IPS-18a (cell line): ENCODE measurements at regions not wholly inside any gene's neighbourhood (a gene's known extent, or its start where the extent isn't known, plus 50 kb on each side); places are given as distances from the start of the nearest gene placed in this dataset.

Experiments used
- H3K27ac ChIP-seq: one replicate; pipeline ENCODE4 v1.5.1; 2013; ENCODE audit warnings: low read length
- H3K27me3 ChIP-seq: one replicate; pipeline ENCODE4 v1.6.1; 2013; ENCODE audit warnings: mild to moderate bottlenecking, low read length; ENCODE audit not compliant: control insufficient read depth, insufficient read depth
- H3K36me3 ChIP-seq: one replicate; pipeline ENCODE4 v1.6.1; 2013; ENCODE audit warnings: low read depth, low read length; ENCODE audit not compliant: control insufficient read depth
- H3K4me1 ChIP-seq: one replicate; pipeline ENCODE4 v1.6.1; 2013; ENCODE audit warnings: low read depth, low read length; ENCODE audit not compliant: control insufficient read depth
- H3K4me3 ChIP-seq: one replicate; pipeline ENCODE4 v1.5.1; 2013; ENCODE audit warnings: low read length
- H3K9ac ChIP-seq: one replicate; pipeline ENCODE4 v1.6.1; 2013; ENCODE audit warnings: mild to moderate bottlenecking, low read length, moderate library complexity
- H3K9me3 ChIP-seq: one replicate; pipeline ENCODE4 v1.6.1; 2013; ENCODE audit warnings: low read depth, low read length; ENCODE audit not compliant: control insufficient read depth

GRCh38 chr4:119781044-119781443, 152.4 kb upstream of the PDE5A start:
- H3K9ac ChIP-seq = no peak overlapping the region
- H3K27me3 ChIP-seq = no peaks in the 10 kb centered on the region
- H3K4me3 ChIP-seq = no peak overlapping the region
- no peaks in the 10 kb centered on the region for H3K36me3 ChIP-seq
- H3K9me3 ChIP-seq = peaks cover 4% of the 10 kb centered on the region
- H3K27ac ChIP-seq = no peak overlapping the region
- no peaks in the 10 kb centered on the region for H3K4me1 ChIP-seq

- Histone ChIP-seq H3K9ac (no peak overlapping the region), H3K27me3 (no peaks in the 10 kb centered on the region), H3K27ac (no peak overlapping the region), H3K4me1 (peaks cover 11% of the 10 kb centered on the region), H3K4me3 (no peak overlapping the region), H3K36me3 (no peaks in the 10 kb centered on the region), H3K9me3 (no peaks in the 10 kb centered on the region)
Measured at GRCh38 chr4:119774840-119775239, 146.2 kb upstream of the PDE5A start.

- no peaks in the 10 kb centered on the region for H3K27me3 ChIP-seq
- H3K9me3 ChIP-seq = no peaks in the 10 kb centered on the region
- no peaks in the 10 kb centered on the region for H3K4me1 ChIP-seq
- no peak overlapping the region for H3K4me3 ChIP-seq
- no peak overlapping the region for H3K27ac ChIP-seq
- no peaks in the 10 kb centered on the region for H3K36me3 ChIP-seq
- no peak overlapping the region for H3K9ac ChIP-seq
Measured at GRCh38 chr4:119765951-119766350, 137.3 kb upstream of the PDE5A start.

- Histone ChIP-seq H3K9ac (no peak overlapping the region), H3K4me3 (no peak overlapping the region), H3K27ac (no peak overlapping the region), H3K9me3 (no peaks in the 10 kb centered on the region), H3K4me1 (no peaks in the 10 kb centered on the region), H3K27me3 (no peaks in the 10 kb centered on the region), H3K36me3 (no peaks in the 10 kb centered on the region)
Measured at GRCh38 chr4:119765469-119765868, 136.9 kb upstream of the PDE5A start.

DNA sequence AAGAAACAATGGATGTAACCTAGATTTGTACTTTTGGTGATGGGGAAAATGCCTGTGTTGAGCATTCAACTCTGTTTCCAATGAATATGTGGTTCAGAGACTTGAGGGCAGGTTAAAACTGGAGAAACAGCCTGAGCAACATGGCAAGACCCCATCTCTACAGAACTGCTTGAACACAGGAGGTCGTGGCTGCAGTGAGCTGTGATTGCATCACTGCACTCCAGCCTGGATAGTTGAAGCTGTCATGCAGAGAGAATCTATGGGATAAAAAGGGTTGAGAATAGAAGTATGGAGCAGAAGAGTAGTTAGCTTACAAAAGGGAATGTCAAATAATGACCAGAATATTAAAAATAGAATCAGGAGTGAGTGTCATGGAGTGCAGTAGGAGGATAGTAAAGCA, 134.8 kb upstream of the PDE5A start:
- Histone ChIP-seq H3K27ac (no peak overlapping the region), H3K4me1 (no peaks in the 10 kb centered on the region), H3K4me3 (no peak overlapping the region), H3K27me3 (no peaks in the 10 kb centered on the region), H3K36me3 (no peaks in the 10 kb centered on the region), H3K9ac (no peak overlapping the region), H3K9me3 (no peaks in the 10 kb centered on the region)

DNA sequence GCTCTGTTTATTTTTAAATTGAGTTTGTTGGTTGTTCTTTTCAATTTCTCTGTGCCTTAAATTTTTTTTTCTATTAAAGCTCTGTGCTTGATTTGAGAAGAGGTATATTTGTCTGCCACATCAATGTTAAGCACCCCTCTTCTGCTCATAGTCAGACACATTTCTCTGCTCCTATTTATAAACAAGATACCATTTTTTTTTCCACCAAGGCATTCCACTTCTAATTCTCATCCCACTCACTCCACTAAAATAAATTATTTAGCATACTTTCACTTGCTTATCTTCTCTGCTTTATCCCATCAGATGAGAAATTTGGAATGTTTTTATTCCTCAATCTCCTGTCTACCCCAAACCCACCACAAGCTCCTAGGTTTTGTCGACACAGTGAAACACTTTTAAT, 127.0 kb upstream of the PDE5A start:
- no peak overlapping the region for H3K4me3 ChIP-seq
- no peak overlapping the region for H3K27ac ChIP-seq
- no peaks in the 10 kb centered on the region for H3K36me3 ChIP-seq
- no peaks in the 10 kb centered on the region for H3K4me1 ChIP-seq
- H3K9me3 ChIP-seq = no peaks in the 10 kb centered on the region
- H3K27me3 ChIP-seq = no peaks in the 10 kb centered on the region
- no peak overlapping the region for H3K9ac ChIP-seq

DNA sequence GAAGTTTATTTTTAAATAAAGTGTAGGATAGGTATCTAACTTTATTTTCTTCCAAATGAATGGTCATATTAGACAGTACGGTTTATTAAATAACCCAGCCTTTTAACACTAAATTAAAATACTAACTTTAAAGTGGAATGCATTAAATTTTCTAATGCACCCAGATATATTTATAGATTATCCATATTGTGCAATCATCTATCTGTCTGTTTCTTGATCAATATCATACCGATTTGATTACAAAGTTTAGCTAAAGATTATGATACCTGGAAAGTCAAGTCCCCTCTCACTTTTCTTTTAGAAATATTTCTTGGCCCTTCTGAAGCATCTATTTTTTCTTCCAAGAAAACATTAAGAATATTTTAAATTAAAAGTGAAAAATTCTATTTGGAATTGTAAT, 124.3 kb upstream of the PDE5A start:
- H3K27me3 ChIP-seq = no peaks in the 10 kb centered on the region
- no peak overlapping the region for H3K27ac ChIP-seq
- H3K9me3 ChIP-seq = no peaks in the 10 kb centered on the region
- H3K4me3 ChIP-seq = no peak overlapping the region
- no peaks in the 10 kb centered on the region for H3K4me1 ChIP-seq
- H3K9ac ChIP-seq = no peak overlapping the region
- H3K36me3 ChIP-seq = no peaks in the 10 kb centered on the region

GRCh38 chr4:119750771-119751170, 122.2 kb upstream of the PDE5A start:
- Histone ChIP-seq H3K27ac (no peak overlapping the region), H3K36me3 (no peaks in the 10 kb centered on the region), H3K9me3 (no peaks in the 10 kb centered on the region), H3K9ac (no peak overlapping the region), H3K27me3 (no peaks in the 10 kb centered on the region), H3K4me1 (no peaks in the 10 kb centered on the region), H3K4me3 (no peak overlapping the region)

DNA sequence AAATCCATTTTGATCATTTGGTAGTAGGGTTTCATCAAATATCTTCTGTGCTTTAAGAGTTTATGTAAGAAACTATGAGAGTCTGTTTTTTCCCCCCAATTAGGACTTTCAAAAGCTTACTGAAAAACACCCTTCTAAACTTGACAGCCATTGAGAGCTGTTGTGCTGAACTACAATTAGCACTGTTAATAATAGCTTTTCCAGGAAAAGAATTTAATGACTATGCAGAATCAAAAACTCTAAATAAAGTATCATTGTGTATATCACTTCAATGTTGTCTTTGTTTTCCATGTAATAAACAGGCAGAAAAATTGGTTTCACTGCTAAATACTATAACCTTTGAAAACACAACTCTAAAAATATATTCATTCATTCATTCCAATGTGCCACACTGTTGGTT, 121.4 kb upstream of the PDE5A start:
- no peaks in the 10 kb centered on the region for H3K36me3 ChIP-seq
- H3K4me3 ChIP-seq = no peak overlapping the region
- no peaks in the 10 kb centered on the region for H3K27me3 ChIP-seq
- H3K9ac ChIP-seq = no peak overlapping the region
- H3K4me1 ChIP-seq = no peaks in the 10 kb centered on the region
- H3K27ac ChIP-seq = no peak overlapping the region
- H3K9me3 ChIP-seq = no peaks in the 10 kb centered on the region

GRCh38 chr4:119748853-119749252, 120.2 kb upstream of the PDE5A start:
- H3K27me3 ChIP-seq = no peaks in the 10 kb centered on the region
- H3K4me1 ChIP-seq = no peaks in the 10 kb centered on the region
- no peak overlapping the region for H3K9ac ChIP-seq
- no peak overlapping the region for H3K27ac ChIP-seq
- no peaks in the 10 kb centered on the region for H3K9me3 ChIP-seq
- no peaks in the 10 kb centered on the region for H3K36me3 ChIP-seq
- no peak overlapping the region for H3K4me3 ChIP-seq

- H3K27ac ChIP-seq = no peak overlapping the region
- H3K9ac ChIP-seq = no peak overlapping the region
- no peaks in the 10 kb centered on the region for H3K27me3 ChIP-seq
- no peak overlapping the region for H3K4me3 ChIP-seq
- no peaks in the 10 kb centered on the region for H3K36me3 ChIP-seq
- no peaks in the 10 kb centered on the region for H3K4me1 ChIP-seq
- no peaks in the 10 kb centered on the region for H3K9me3 ChIP-seq
Measured at GRCh38 chr4:119746951-119747350, 118.3 kb upstream of the PDE5A start.

- Histone ChIP-seq H3K4me3 (no peak overlapping the region), H3K9me3 (no peaks in the 10 kb centered on the region), H3K4me1 (no peaks in the 10 kb centered on the region), H3K9ac (no peak overlapping the region), H3K27ac (no peak overlapping the region), H3K27me3 (no peaks in the 10 kb centered on the region), H3K36me3 (no peaks in the 10 kb centered on the region)
Measured at GRCh38 chr4:119745351-119745750, 116.7 kb upstream of the PDE5A start.
